Neural cell (in vitro differentiated cells): ENCODE measurements at regions not wholly inside any gene's neighbourhood (a gene's known extent, or its start where the extent isn't known, plus 50 kb on each side); places are given as distances from the start of the nearest gene placed in this dataset.

ENCODE experiments used
- H2AFZ ChIP-seq: fragments of 200-600, 300-800 bp; sonication (generic), shearing (Covaris generic); 2 replicates; pipeline ENCODE4 v1.6.0; 2014; ENCODE audit warnings: low read depth, mild to moderate bottlenecking, antibody characterized with exemption, low read length, moderate library complexity
- H3F3A ChIP-seq: fragments of 200-600 bp; shearing (Covaris generic); 2 replicates; pipeline ENCODE4 v1.6.1; 2016; ENCODE audit warnings: mild to moderate bottlenecking, moderate library complexity, mixed read lengths, antibody characterized with exemption, low read length; ENCODE audit not compliant: insufficient read depth, poor library complexity, severe bottlenecking
- H3K27ac ChIP-seq: fragments of 200-600, 300-800 bp; sonication (generic), shearing (Covaris generic); 2 replicates; pipeline ENCODE4 v1.5.1; 2014; ENCODE audit warnings: mild to moderate bottlenecking, low read length, moderate library complexity
- H3K27me3 ChIP-seq: fragments of 300-800, 200-600 bp; sonication (generic), shearing (Covaris generic); 2 replicates; pipeline ENCODE4 v1.6.0; 2014; ENCODE audit warnings: mild to moderate bottlenecking, low read depth, low read length, moderate library complexity; ENCODE audit not compliant: insufficient read depth
- H3K36me3 ChIP-seq: fragments of 300-800, 200-600 bp; sonication (generic), shearing (Covaris generic); 2 replicates; pipeline ENCODE4 v1.5.1; 2014; ENCODE audit warnings: mild to moderate bottlenecking, antibody characterized with exemption, low read length, moderate library complexity; ENCODE audit not compliant: insufficient read depth
- H3K4me2 ChIP-seq: fragments of 300-800, 200-600 bp; sonication (generic), shearing (Covaris generic); 2 replicates; pipeline ENCODE4 v1.6.0; 2014; ENCODE audit warnings: mild to moderate bottlenecking, low read length
- H3K4me3 ChIP-seq: fragments of 300-800, 200-600 bp; sonication (generic), shearing (Covaris generic); 2 replicates; pipeline ENCODE4 v1.5.1; 2014; ENCODE audit warnings: mild to moderate bottlenecking, low read length, moderate library complexity
- H3K79me2 ChIP-seq: fragments of 200-600 bp; shearing (Covaris generic); replicated peaks from 2 replicates; pipeline ENCODE4 v1.6.0; 2014; ENCODE audit warnings: mild to moderate bottlenecking, low read length, moderate library complexity; ENCODE audit not compliant: insufficient read depth
- H3K9ac ChIP-seq: fragments of 300-800, 200-600 bp; sonication (generic), shearing (Covaris generic); 2 replicates; pipeline ENCODE4 v1.6.1; 2016; ENCODE audit warnings: mild to moderate bottlenecking, low read length, mixed read lengths
- H3K9me2 ChIP-seq: fragments of 200-600 bp; shearing (Covaris generic); 2 replicates; pipeline ENCODE4 v1.6.1; 2016; ENCODE audit warnings: mild to moderate bottlenecking, low read length, mixed read lengths; ENCODE audit not compliant: insufficient read depth
- H3K9me3 ChIP-seq: fragments of 200-600, 300-800 bp; sonication (generic), shearing (Covaris generic); 2 replicates; pipeline ENCODE4 v1.6.1; 2016; ENCODE audit warnings: mild to moderate bottlenecking, mixed run types, low read length, moderate library complexity, mixed read lengths
- H4K20me1 ChIP-seq: fragments of 200-600 bp; shearing (Covaris generic); 2 replicates; pipeline ENCODE4 v1.6.1; 2016; ENCODE audit warnings: mild to moderate bottlenecking, mixed run types; ENCODE audit not compliant: insufficient read depth
- CTCF ChIP-seq: fragments of 450-650 bp; IDR thresholded peaks from 2 replicates; pipeline ENCODE4 v1.5.1; 2014; ENCODE audit warnings: antibody characterized with exemption, mild to moderate bottlenecking, moderate library complexity; ENCODE audit not compliant: poor library complexity, severe bottlenecking
- EP300 ChIP-seq: fragments of 450-650 bp; conservative IDR thresholded peaks from 2 replicates; pipeline ENCODE4 v1.6.1; 2014; ENCODE audit warnings: antibody characterized with exemption, mild to moderate bottlenecking, moderate library complexity; ENCODE audit not compliant: poor library complexity, severe bottlenecking
- EZH2 ChIP-seq: fragments of 200-600, 300-800 bp; shearing (Covaris generic), sonication (generic); IDR thresholded peaks from 2 replicates; pipeline ENCODE4 v1.6.1; 2014; ENCODE audit warnings: antibody characterized with exemption, low read length, borderline replicate concordance, mild to moderate bottlenecking; ENCODE audit not compliant: insufficient read depth, poor library complexity, severe bottlenecking
- MXI1 ChIP-seq: fragments of 450-650 bp; conservative IDR thresholded peaks from 2 replicates; pipeline ENCODE4 v1.6.1; 2014; ENCODE audit warnings: antibody characterized with exemption, mild to moderate bottlenecking; ENCODE audit not compliant: poor library complexity, severe bottlenecking
- POLR2AphosphoS5 ChIP-seq: IDR thresholded peaks from 2 replicates; pipeline ENCODE4 v1.6.1; 2012
- RAD21 ChIP-seq: fragments of 450-650 bp; conservative IDR thresholded peaks from 2 replicates; pipeline ENCODE4 v1.6.1; 2014; ENCODE audit warnings: antibody characterized with exemption, mild to moderate bottlenecking, moderate library complexity
- REST ChIP-seq: IDR thresholded peaks from 2 replicates; pipeline ENCODE4 v1.6.1; 2012; ENCODE audit warnings: borderline replicate concordance
- SMC3 ChIP-seq: fragments of 450-650 bp; conservative IDR thresholded peaks from 2 replicates; pipeline ENCODE4 v1.6.1; 2014; ENCODE audit warnings: antibody characterized with exemption, mild to moderate bottlenecking, moderate library complexity; ENCODE audit not compliant: poor library complexity
- TAF1 ChIP-seq: IDR thresholded peaks from 2 replicates; pipeline ENCODE4 v1.6.1; 2012; ENCODE audit warnings: low read depth

GRCh38 chr5:113771483-113771882 lies 258.0 kb downstream of the YTHDC2 start:
- Histone ChIP-seq H3K9me2 (no peaks in the 10 kb centered on the region), H3K36me3 (no peaks in the 10 kb centered on the region), H2AFZ (no peak overlapping the region), H3K4me3 (no peak overlapping the region), H3K9ac (no peak overlapping the region), H3K4me2 (no peak overlapping the region), H3K27ac (no peak overlapping the region), H3K27me3 (no peaks in the 10 kb centered on the region), H3K79me2 (no peaks in the 10 kb centered on the region), H3F3A (no peaks in the 10 kb centered on the region), H3K9me3 (no peaks in the 10 kb centered on the region), H4K20me1 (no peaks in the 10 kb centered on the region)
- TF ChIP-seq CTCF (no peak), RAD21 (no peak), MXI1 (no peak), TAF1 (no peak), POLR2AphosphoS5 (no peak), EZH2 (no peak), EP300 (no peak), REST (no peak), SMC3 (no peak)

GRCh38 chr5:113776168-113776567 lies 262.7 kb downstream of the YTHDC2 start:
- Histone ChIP-seq H2AFZ (no peak overlapping the region), H3K27ac (no peak overlapping the region), H3K9me3 (no peaks in the 10 kb centered on the region), H3K4me2 (no peak overlapping the region), H3K9me2 (no peaks in the 10 kb centered on the region), H3K9ac (no peak overlapping the region), H3F3A (no peaks in the 10 kb centered on the region), H3K36me3 (no peaks in the 10 kb centered on the region), H3K79me2 (no peaks in the 10 kb centered on the region), H4K20me1 (no peaks in the 10 kb centered on the region), H3K4me3 (no peak overlapping the region), H3K27me3 (no peaks in the 10 kb centered on the region)
- TF ChIP-seq TAF1: no peak
- no peak for TF ChIP-seq REST
- TF ChIP-seq MXI1: no peak
- TF ChIP-seq SMC3: no peak
- no peak for TF ChIP-seq EZH2
- no peak for TF ChIP-seq POLR2AphosphoS5
- TF ChIP-seq CTCF: no peak
